Caco-2 (cell line): ENCODE measurements at regions not wholly inside any gene's neighbourhood (a gene's known extent, or its start where the extent isn't known, plus 50 kb on each side); places are given as distances from the start of the nearest gene placed in this dataset.
"Not testable (repeated sequence)": the region's sequence is repeated elsewhere in the genome, so short reads cannot be mapped to it uniquely, and the experiment has no call there.

ENCODE experiments used
- BruUV-seq: library from RNA; stranded (reverse); fragments of 400-500 nt; replicated peaks from 2 replicates; lab custom pipeline; 2021; lab: Mats Ljungman, UMichigan
- CTCF ChIA-PET: fragments of 300-600 bp; sonication (Branson Sonifier 250); formaldehyde crosslinking; loops from one replicate; lab custom pipeline; 2022; ENCODE audit warnings: antibody characterized with exemption; lab: Charles Lee
- POLR2A ChIA-PET: fragments of 300-600 bp; sonication (Branson Sonifier 250); formaldehyde crosslinking; loops from one replicate; lab custom pipeline; 2022; ENCODE audit warnings: antibody characterized with exemption; lab: Charles Lee
- DNase-seq, 2 experiments: peaks; one replicate each; pipeline versions ENCODE4 v3.0.0 to v3.0.0-alpha.2; 2020 to 2022
- H3K27me3 ChIP-seq: replicated peaks from 2 replicates; pipeline ENCODE4 v1.6.0; 2011; ENCODE audit warnings: low read length; ENCODE audit not compliant: control insufficient read depth, insufficient read depth
- H3K36me3 ChIP-seq: 2 replicates; pipeline ENCODE4 v1.5.1; 2011; ENCODE audit warnings: low read length; ENCODE audit not compliant: control insufficient read depth, insufficient read depth
- H3K4me1 ChIP-seq: fragments of 250-450 bp; sonication (Bioruptor Pico); 2 replicates; pipeline ENCODE4 v1.5.1; 2020; ENCODE audit warnings: mild to moderate bottlenecking
- H3K4me3 ChIP-seq: 2 replicates; pipeline ENCODE4 v1.5.1; 2011; ENCODE audit warnings: low read depth, mild to moderate bottlenecking, control low read depth, low read length
- H3K9me3 ChIP-seq: fragments of 250-450 bp; sonication (Bioruptor Pico); 2 replicates; pipeline ENCODE4 v1.5.1; 2020; ENCODE audit warnings: mild to moderate bottlenecking, moderate library complexity
- H3K27ac Mint-ChIP-seq: one replicate; pipeline ENCODE4 v1.8.0; 2022; ENCODE audit warnings: mixed read lengths; ENCODE audit not compliant: unreplicated experiment
- H3K27me3 Mint-ChIP-seq: one replicate; pipeline ENCODE4 v1.8.0; 2022; ENCODE audit warnings: mixed read lengths; ENCODE audit not compliant: insufficient read depth, unreplicated experiment
- H3K36me3 Mint-ChIP-seq: one replicate; pipeline ENCODE4 v1.8.0; 2022; ENCODE audit warnings: mild to moderate bottlenecking, mixed read lengths; ENCODE audit not compliant: insufficient read depth, unreplicated experiment
- H3K4me1 Mint-ChIP-seq: one replicate; pipeline ENCODE4 v1.8.0; 2022; ENCODE audit warnings: low read depth, mixed read lengths; ENCODE audit not compliant: unreplicated experiment
- H3K4me3 Mint-ChIP-seq: one replicate; pipeline ENCODE4 v1.8.0; 2022; ENCODE audit warnings: mild to moderate bottlenecking, moderate library complexity, mixed read lengths; ENCODE audit not compliant: unreplicated experiment
- H3K9me3 Mint-ChIP-seq: one replicate; pipeline ENCODE4 v1.8.0; 2022; ENCODE audit warnings: mixed read lengths; ENCODE audit not compliant: unreplicated experiment
- CTCF ChIP-seq, 2 experiments: fragments of 200-600 bp in 1 of 2; IDR thresholded peaks; 1 replicate in 1 of 2; 2 replicates in 1 of 2; pipeline versions ENCODE4 v1.5.1 to v1.8.0; 2011 to 2022; ENCODE audit warnings: antibody characterized with exemption in 1 of 2, control low read depth in 1 of 2, inconsistent platforms in 1 of 2, low read depth in 1 of 2, low read length in 1 of 2, mild to moderate bottlenecking in 1 of 2, moderate library complexity in 1 of 2; ENCODE audit not compliant: insufficient read depth in 1 of 2, severe bottlenecking in 1 of 2, unreplicated experiment in 1 of 2
- intact Hi-C: fragments of 100-400 bp; cut with micrococcal nuclease; formaldehyde crosslinking; loops from one replicate; pipeline ENCODE4 v1.10.0; 2022; ENCODE audit not compliant: unreplicated experiment

DNA sequence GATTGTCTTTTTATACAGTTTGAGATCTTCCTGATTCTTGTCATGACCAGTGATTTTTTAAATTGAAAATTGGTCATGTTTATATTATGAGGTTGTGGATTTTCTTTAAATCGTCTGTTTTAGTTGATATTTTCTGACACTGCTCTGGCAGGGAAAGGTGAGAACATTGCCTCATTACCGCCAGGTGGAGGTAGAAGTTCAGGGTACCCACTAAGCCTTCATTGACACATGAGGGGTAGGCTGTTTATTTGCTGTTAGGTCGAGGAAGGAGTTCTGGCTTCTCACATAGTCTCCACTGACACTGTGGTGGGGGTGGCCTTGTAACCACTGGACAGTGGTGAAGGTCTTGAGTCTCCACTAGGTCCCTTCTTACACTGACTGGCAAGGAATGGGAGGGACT is 117.6 kb upstream of the GPR101 start:
- Histone ChIP-seq H3K36me3 (no peaks in the 10 kb centered on the region), H3K4me3 (no peak overlapping the region), H3K4me1 (no peaks in the 10 kb centered on the region), H3K27me3 (no peaks in the 10 kb centered on the region), H3K9me3 (no peaks in the 10 kb centered on the region)
- Mint-ChIP-seq H3K4me1 (no peaks in the 10 kb centered on the region), H3K9me3 (no peaks in the 10 kb centered on the region), H3K4me3 (no peak overlapping the region), H3K27ac (no peak overlapping the region), H3K36me3 (no peaks in the 10 kb centered on the region), H3K27me3 (no peaks in the 10 kb centered on the region)
- no TSS peak for BruUV-seq
- no peak for TF ChIP-seq CTCF (IDR thresholded peaks at IDR 0.05; ENCODE audit: insufficient read depth in 1 of 2, low read depth in 1 of 2, low read length in 1 of 2, severe bottlenecking in 1 of 2, unreplicated experiment in 1 of 2)
- DNase-seq = peak in 1 of 2 experiments; percentile 0
- ChIA-PET POLR2A (no interaction called here), CTCF (no interaction called here)
- intact Hi-C loops = no loop called here

DNA sequence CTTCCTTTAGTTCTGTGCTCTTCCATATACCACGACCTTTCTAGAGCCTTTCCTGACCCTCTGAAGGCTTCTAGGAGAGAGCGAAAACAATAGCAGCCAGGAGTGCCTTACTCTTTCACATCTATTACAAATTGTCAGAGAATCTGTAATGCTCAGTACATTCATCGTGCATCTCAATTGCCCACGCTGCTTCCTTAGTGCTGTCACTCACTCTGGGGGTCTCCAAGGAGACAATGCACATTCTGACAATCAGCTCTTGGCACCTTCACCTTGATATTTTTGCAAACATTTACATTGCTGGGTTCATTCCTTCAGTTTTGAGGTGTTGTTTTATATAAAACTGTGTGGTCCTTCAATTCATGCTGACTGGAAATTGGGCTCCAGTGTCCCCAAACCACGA is 110.1 kb upstream of the GPR101 start:
- Mint-ChIP-seq H3K27ac (no peak overlapping the region), H3K4me1 (no peaks in the 10 kb centered on the region), H3K27me3 (no peaks in the 10 kb centered on the region), H3K4me3 (no peak overlapping the region), H3K9me3 (no peaks in the 10 kb centered on the region), H3K36me3 (no peaks in the 10 kb centered on the region)
- no peak for TF ChIP-seq CTCF (IDR thresholded peaks at IDR 0.05; ENCODE audit: insufficient read depth in 1 of 2, low read depth in 1 of 2, low read length in 1 of 2, severe bottlenecking in 1 of 2, unreplicated experiment in 1 of 2)
- no peaks in the 10 kb centered on the region for H3K4me1 ChIP-seq
- ChIA-PET CTCF (no interaction called here), POLR2A (no interaction called here)
- no peak for DNase-seq
- no peaks in the 10 kb centered on the region for H3K36me3 ChIP-seq
- no peak overlapping the region for H3K4me3 ChIP-seq
- no TSS peak for BruUV-seq
- intact Hi-C loops = no loop called here
- no peaks in the 10 kb centered on the region for H3K9me3 ChIP-seq
- H3K27me3 ChIP-seq = no peaks in the 10 kb centered on the region

- H3K27me3 Mint-ChIP-seq, H3K4me1 Mint-ChIP-seq, H3K27ac Mint-ChIP-seq, H3K9me3 ChIP-seq, H3K9me3 Mint-ChIP-seq, H3K36me3 ChIP-seq, H3K36me3 Mint-ChIP-seq, CTCF ChIA-PET, H3K4me1 ChIP-seq, intact Hi-C loops, H3K4me3 ChIP-seq, BruUV-seq, H3K4me3 Mint-ChIP-seq, POLR2A ChIA-PET, DNase-seq, H3K27me3 ChIP-seq: not testable (repeated sequence)
These were observed 88.9 kb upstream of the GPR101 start for GRCh38 chrX:137122651-137123050.

DNA sequence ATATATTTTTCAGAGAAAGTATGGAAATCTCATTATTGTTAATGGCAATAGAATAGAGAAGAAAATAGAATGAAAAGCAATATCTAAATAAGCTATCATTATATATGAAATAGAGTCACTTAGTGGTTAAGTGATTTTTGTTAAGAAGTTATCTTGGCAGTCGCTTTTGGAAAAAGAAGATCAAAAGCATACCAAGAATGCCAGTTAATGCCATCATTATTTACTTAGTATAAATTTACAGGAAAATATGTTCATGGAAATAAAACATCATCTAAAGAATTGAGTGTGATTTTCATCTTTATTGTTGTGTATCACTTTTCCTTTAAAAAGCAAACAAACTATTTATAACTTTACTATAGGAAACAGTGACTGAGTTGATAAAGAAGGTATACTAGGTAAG is 85.3 kb upstream of the GPR101 start:
- Mint-ChIP-seq H3K9me3 (no peaks in the 10 kb centered on the region), H3K27me3 (peaks cover 5% of the 10 kb centered on the region), H3K36me3 (no peaks in the 10 kb centered on the region), H3K4me1 (no peaks in the 10 kb centered on the region), H3K27ac (no peak overlapping the region), H3K4me3 (no peak overlapping the region)
- TF ChIP-seq CTCF (IDR thresholded peaks at IDR 0.05; ENCODE audit: insufficient read depth in 1 of 2, low read depth in 1 of 2, low read length in 1 of 2, severe bottlenecking in 1 of 2, unreplicated experiment in 1 of 2) = no peak
- Histone ChIP-seq H3K4me3 (no peak overlapping the region), H3K36me3 (no peaks in the 10 kb centered on the region), H3K27me3 (no peaks in the 10 kb centered on the region), H3K9me3 (no peaks in the 10 kb centered on the region), H3K4me1 (no peaks in the 10 kb centered on the region)
- no TSS peak for BruUV-seq
- intact Hi-C loops = no loop called here
- no peak for DNase-seq
- ChIA-PET POLR2A (no interaction called here), CTCF (no interaction called here)
